Effector CD4-positive, alpha-beta T cell (primary cell): ENCODE measurements at regions not wholly inside any gene's neighbourhood (a gene's known extent, or its start where the extent isn't known, plus 50 kb on each side); places are given as distances from the start of the nearest gene placed in this dataset.
"Not testable (repeated sequence)": the region's sequence is repeated elsewhere in the genome, so short reads cannot be mapped to it uniquely, and the experiment has no call there.

Experiments used
- DNase-seq: peaks from one replicate; pipeline ENCODE4 v3.0.0-alpha.2; 2020

- DNase-seq: no peak
Measured at GRCh38 chr22:22697377-22698117, 53.1 kb downstream of the GGTLC2 start.

DNA sequence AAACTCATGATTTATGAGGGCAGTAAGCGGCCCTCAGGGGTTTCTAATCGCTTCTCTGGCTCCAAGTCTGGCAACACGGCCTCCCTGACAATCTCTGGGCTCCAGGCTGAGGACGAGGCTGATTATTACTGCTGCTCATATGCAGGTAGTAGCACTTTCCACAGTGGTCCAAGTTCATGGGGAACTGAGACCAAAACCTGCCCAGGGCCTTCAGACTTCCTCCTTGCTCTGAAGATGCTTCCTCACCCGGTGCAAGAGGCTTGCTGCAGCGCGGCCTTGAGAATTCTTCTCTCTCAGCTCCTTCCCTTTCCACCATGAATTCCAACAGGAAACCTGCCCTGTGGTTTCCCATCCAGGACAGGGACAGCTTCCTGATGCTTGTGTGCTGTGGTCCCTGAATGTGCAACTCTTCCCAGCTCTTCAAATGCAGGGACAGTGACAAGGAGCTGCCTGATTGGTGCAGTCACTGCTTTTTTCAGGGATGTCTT lies 53.9 kb downstream of the GGTLC2 start:
- DNase-seq: no peak

GRCh38 chr22:22700631-22701030 lies 56.2 kb downstream of the GGTLC2 start:
- no peak for DNase-seq

DNA sequence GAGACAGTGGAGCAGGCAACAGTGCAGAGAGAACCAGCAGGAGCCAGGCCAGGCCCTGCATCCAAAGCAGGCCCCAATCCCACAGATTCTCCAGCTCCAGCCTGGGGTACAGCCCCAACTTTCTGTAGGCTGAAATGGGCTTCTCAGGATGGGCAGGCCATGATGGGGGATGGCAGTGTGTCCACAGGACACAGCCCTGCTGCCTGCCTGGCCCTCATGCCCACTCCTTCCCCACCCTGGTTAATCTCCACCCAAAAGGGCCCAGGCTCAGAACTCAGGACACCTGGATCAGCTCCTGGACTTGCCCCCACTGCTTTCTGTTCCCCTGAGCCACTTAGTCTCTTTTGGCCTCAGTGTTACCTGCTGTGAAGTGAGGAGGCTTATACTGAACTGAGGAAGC lies 57.1 kb downstream of the GGTLC2 start:
- DNase-seq: not testable (repeated sequence)

DNA sequence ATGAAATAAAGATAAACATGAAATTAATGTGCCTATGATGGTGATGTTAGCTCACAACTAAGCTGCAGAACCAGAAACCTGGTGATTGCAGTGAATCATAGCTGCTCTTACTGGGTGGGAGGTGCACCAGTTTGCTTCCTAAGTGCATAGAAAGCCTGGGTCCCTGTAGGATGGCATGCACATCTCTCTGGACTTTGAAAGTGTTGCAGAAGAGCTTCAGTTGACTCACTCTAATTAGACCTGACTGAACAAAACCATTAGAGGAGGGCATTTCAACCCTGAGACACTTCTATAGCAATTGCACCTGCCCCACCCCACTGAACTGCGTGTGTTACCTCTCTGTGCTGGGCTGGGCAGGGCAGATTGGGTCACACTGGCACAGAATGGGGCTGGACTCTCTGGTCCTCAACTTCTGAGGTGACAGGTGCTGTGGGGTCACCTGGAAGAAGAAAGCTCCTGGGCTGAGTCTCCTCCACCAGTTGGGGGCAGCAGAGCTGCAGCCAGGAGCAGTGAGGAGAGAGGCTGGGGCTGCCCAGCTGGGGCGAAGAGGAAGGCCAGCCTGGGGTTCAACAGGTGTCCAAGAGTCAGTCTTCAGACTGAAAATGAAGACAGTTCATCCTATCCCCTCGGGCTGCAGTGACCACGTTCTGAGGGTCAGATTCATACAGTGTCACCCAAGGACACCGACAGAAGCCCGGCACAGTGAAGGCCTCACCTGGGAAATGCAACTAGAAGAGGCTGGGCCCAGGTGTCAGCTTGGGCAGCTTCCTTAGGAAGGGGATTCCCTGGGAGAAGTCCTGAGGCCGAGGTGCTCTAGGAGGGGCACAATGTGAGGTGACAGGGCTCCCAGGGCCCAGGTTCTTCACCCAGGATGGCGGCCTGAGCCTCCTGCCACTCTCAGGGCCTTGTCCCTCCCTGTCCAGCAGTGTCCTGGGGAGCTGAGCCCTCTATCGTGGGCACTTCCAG lies 58.1 kb downstream of the GGTLC2 start:
- no peak for DNase-seq

- DNase-seq: no peak
Measured at GRCh38 chr22:22703203-22703570, 58.8 kb downstream of the GGTLC2 start.

- no peak for DNase-seq
Measured at GRCh38 chr22:22703715-22704114, 59.3 kb downstream of the GGTLC2 start.

DNA sequence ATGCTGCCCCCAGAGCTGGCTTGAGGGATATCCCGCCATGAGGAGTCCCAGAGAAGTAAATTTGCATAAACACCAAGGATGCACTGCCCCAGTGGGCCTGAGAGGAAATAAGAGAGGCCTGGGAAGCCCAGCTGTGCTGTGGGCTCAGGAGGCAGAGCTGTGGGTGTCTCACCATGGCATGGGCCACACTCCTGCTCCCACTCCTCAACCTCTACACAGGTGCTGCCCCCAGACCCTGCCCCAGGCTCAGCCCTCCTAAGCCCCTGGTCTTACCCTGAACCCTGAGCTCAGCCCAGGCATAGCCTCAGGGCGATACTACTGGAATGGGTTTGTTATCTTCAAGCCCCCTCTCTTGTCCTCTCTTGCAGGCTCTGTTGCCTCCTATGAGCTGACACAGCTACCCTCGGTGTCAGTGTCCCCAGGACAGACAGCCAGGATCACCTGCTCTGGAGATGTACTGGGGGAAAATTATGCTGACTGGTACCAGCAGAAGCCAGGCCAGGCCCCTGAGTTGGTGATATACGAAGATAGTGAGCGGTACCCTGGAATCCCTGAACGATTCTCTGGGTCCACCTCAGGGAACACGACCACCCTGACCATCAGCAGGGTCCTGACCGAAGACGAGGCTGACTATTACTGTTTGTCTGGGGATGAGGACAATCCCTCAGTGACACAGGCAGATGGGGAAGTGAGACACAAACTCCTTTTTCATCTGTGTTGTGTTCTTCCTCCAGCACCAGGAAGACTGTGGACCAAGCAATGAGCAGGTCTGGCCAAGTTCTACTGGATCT lies 59.9 kb downstream of the GGTLC2 start:
- DNase-seq: no peak

DNA sequence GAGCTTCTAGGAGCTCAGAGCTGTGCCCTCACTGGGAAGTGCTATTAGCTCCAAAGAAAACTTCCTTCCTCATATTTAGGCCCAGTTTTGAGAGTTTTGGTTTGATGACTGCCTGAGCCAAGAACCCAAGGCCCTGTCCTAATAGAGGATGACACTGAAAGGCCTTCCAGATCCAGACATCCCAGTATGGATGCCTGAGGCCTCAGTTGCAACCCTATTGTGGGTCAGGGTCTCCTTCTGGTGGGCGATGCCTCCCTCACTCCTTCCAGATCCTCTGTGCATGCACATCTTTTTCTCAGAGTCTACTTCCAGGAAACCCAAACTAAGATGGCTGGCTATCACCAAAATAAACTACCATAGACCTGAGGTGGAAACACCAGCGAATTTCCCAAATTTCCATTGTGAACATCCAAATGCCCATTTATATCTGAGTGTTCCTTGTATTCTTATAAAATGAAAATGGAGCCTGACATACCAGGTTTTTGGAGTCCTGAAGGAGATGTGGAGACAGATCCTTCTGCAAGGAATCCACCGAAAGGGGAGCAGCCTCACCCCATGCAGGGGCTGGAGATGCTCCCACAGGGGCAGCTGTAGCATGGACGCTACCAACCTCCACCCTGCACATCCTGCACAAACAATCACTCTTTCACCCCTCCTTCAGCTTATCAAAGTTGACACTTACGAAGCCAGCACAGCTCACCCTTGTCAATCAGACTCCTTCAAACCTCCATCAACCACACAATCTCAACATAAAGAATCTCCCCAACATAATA lies 61.1 kb downstream of the GGTLC2 start:
- DNase-seq: no peak

DNA sequence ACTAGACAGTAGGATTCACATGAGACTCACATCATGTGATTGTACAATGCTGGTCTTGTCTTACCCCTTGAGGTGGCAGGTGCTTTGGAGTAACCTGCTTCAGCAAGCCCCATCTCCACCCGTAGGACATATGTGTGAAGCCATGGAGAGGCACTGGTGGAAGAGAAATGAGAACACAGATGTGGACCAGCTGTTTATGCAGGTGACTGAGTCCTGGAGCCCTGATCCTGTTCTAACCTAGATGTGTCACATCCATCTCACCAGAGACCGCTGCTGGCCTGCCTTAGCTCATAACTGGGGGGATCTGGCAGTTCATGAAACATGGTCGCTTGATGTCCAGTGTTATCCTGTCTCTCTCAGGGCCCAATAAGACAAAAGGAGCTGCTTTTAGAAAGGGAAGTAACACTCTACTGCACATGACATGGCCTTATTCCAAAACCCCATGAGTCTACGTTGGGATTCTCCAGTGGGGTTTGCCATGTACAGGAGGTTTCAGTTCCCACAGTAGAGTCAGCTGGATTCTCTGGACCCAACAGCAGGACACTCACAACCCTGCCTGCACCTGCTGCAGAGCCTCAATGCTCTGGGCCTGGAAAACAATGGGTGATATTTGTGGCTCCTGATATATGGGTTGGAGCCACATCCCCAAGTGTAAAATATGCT lies 62.0 kb downstream of the GGTLC2 start:
- DNase-seq: no peak

DNA sequence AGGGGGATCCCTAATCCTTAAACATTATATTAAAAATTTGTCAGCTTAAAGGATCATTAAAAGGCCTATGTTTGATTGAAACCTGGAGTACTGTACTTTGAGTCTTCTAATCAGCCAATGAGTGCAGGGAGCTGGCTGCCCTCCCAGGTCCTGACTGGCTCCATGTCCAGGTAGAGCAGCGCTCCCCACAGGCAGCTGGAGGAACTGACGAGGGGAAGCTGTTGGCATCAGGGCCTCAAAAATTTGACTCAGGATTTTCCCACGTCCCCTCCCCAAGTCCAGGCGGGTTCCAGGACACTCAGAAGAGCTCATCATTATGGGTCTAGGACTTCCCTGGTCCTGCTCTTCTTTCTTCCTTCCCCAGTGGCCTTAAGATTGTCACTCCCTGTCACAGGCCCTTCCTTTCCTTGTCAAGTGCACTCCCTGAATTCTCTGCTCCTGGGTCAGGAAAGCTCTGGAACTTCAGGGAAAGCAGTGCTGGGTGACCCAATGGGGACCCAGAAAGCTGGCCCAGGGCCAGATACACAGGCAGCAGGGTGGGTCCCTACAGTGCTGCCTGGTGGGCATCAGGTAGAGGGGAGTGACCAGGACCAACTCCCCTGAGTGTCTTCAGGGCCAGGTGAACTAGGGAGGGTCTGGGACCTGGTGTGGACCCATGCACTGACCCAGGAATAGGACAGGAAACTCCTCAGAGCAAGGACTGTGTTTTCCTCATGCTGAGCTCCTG lies 65.5 kb downstream of the GGTLC2 start:
- no peak for DNase-seq

GRCh38 chr22:22710719-22711531 lies 66.5 kb downstream of the GGTLC2 start:
- DNase-seq: peak; percentile 78

- no peak for DNase-seq
Measured at GRCh38 chr22:22711532-22711913, 67.1 kb downstream of the GGTLC2 start.

GRCh38 chr22:22712092-22712658 lies 67.8 kb downstream of the GGTLC2 start:
- DNase-seq: no peak

DNA sequence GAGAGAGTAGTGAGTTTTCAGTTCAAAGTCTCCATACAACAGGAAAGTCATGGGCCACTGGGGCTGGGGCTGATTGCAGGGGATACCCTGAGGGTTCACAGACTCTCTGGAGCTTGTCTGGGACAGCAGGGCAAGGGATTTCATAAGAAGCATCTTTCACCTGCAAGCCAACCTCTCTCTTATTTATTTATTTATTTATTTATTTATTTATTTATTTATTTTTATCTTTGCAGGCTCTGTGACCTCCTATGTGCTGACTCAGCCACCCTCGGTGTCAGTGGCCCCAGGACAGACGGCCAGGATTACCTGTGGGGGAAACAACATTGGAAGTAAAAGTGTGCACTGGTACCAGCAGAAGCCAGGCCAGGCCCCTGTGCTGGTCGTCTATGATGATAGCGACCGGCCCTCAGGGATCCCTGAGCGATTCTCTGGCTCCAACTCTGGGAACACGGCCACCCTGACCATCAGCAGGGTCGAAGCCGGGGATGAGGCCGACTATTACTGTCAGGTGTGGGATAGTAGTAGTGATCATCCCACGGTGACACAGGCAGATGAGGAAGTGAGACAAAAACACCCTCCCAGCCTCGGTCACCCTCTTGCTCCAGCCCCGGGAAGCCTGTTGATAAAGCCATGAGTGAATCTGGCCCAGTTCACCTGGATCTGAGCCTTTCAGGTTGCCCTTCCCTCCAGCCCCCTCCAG lies 68.4 kb downstream of the GGTLC2 start:
- DNase-seq: no peak

- no peak for DNase-seq
Measured at GRCh38 chr22:22713416-22713815, 69.0 kb downstream of the GGTLC2 start.

GRCh38 chr22:22714600-22715335 lies 70.4 kb downstream of the GGTLC2 start:
- DNase-seq: no peak

DNA sequence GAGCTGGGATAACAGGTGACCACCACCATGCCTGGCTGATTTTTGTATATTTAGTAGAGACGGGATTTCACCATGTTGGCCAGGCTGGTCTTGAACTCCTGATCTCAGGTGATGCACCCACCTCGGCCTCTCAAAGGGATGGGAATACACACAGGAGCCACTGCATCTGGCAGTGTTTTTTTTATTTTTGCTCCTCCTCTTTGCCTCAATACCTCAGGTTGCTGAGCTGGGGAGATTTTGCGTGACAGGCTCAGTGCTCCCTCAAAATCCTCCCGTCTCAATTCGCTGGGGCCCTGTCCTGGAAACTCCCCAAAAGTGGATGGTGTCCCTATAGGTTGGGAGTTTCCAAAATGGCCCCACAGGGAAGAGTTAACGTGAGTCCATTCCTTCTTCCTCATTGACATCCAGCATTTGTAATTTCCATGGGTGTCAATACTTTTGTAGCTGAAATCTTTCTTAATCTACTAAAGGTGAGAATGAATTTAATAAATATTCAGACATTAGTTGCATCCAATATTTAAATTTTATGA lies 71.8 kb downstream of the GGTLC2 start:
- no peak for DNase-seq
